Activated CD4-positive, alpha-beta T cell treated with anti-CD3 and anti-CD28 coated beads, Interleukin-2, amount 50 U/mL, for 1 hour (primary cell): ENCODE measurements at regions not wholly inside any gene's neighbourhood (a gene's known extent, or its start where the extent isn't known, plus 50 kb on each side); places are given as distances from the start of the nearest gene placed in this dataset.
A peak's percentile ranks its signal among the peaks of the same experiment; 100 is the strongest.
"Not testable (repeated sequence)": the region's sequence is repeated elsewhere in the genome, so short reads cannot be mapped to it uniquely, and the experiment has no call there.

Experiments
- DNase-seq: peaks from one replicate; pipeline ENCODE4 v3.0.0-alpha.2; 2020

DNA sequence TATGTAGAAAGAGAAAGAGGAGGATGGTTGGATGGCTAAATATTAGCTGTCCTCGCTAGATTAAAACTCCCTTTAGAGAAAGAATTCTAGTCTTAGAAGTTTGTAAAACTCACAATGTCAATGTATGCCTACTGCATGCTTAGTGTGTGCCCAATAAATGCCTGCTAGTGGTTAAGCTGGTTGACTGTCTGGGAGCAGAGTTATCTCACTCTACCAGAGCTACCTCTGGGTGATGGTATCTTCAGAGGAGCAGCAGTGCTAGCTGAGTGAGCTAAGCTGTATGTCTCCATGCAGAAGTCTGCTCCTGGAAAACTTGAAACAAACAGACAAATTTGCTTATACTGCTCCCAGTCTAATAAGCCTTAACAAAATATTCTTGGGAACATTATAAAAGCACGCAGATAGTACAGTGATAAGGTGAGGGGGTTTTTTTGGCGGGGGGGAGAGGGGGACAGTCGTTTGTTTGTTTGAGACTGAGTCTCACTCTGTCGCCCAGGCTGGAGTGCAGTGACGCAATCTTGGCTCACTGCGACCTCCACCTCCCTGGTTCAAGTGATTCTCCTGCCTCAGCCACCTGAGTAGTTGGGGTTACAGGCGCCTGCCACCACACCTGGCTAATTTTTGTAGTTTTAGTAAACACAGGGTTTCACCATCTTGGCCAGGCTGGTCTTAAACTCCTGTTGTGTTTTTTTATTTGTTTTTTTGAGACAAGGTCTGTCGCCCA lies 202.8 kb upstream of the TSC22D1 start:
- DNase-seq = no peak

- DNase-seq = not testable (repeated sequence)
These were observed 199.2 kb upstream of the TSC22D1 start for GRCh38 chr13:44775290-44775689.

DNA sequence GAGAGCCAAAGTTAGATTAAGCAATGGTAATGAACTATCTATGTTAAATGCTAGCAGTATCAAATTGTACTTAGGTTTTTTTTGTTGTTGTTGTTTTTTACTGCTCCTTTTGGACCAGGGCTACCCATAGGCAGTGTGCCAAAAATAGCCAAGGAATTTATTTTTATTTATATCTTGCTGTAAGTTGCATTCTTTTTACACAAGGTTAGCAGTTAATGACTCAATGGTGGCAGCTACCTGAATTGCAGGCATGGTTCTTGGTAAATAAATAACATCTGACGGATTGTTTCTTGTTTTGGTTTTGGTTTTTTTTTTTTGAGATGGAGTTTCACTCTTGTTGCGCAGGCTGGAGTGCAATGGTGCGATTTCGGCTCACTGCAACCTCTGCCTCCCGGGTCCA lies 194.8 kb upstream of the TSC22D1 start:
- no peak for DNase-seq

DNA sequence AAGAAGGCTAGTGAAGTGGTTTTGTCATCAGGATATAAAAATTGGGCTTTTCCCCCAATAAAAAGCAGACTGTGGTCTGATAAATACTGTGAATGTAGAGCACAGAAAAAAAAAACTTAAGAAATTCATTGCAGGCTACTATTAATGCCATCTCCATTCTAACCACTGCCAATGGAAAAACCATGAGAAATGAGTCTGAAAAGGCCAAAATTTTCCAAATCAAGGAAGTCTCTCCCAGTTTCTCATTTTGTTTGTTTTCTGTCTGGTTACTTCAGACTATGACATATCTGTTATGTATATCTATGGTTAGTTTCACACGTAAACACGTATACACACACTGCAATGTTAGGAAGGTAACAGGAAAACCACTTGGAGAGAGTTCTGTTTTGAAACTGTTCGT lies 193.6 kb upstream of the TSC22D1 start:
- DNase-seq = no peak

- no peak for DNase-seq
These were observed 192.8 kb upstream of the TSC22D1 start for GRCh38 chr13:44768775-44769581.

DNA sequence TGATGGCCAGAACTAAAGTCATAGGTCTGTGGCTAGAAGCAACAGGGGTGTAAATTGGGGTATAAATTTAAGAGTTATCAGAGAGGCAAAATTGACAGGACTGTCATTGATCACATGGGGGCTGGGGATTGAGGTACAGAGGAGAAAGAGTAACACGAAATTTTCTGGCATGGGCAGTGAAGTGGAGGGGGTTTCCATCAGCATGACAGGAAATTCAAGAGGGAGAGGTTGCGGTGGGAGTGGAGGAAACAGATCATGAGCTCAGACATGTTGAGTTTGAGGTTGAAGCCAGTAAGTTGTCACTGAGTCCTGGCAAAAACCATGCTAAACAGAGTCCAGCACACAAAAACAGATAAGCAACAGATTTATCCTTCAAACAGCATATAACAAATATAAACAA lies 192.1 kb upstream of the TSC22D1 start:
- peak; percentile 4 for DNase-seq

DNA sequence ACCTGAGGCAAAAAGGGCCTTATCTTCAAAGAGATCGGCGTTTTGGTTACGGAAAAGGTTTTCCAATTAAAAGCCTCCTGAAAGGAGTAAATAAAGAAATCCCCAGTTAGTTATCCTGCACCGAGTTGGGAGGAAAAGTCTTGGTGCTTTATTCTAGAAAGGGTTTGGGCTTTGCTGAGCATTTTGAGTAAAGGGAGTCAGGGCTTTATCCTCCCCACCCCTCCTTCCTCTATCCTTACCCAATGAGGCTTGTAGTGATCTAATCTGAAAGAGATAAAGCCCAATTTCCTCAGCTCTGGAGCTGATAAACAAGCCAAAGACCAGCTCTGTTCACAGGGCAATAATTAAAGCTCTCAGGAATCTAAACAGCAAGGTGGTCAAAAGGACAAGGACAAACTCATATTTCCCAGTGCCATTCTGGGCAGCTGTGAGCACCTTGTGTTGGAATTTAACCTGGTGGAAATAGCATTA lies 188.9 kb upstream of the TSC22D1 start:
- no peak for DNase-seq

- DNase-seq = no peak
These were observed 188.2 kb upstream of the TSC22D1 start for GRCh38 chr13:44764302-44764692.

DNA sequence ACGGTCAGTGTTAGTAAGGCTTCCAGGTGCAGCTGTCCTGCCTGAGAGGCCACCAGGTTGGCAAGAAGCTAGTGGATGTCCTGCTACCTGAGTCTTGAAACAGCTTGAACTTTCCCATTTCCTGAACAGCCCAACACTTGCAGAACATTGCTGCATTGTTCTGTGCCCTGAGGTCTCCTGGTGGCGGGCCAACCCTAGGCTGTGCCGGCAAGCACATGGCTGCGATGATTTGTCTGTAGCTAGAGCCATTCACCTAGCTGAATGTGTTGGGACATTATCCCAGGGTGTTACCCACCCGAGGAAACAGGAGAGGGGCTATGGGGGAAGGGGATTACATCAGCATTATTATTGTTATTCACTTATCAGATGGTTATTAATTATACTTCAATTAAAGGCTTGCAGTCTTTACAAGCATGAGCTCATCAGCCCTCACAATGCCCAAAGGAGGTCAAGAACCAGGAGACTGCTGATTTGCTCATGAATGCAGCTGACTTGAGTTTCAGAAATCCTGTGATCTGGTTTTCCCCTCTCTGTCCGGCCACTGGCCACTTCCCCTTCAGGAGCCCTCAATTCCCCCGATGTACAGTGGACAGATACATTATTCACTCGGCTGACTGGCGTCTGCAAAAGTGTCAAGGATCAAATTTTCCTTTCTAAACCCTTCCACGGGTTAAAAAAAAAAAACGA lies 187.6 kb upstream of the TSC22D1 start:
- DNase-seq = no peak

- no peak for DNase-seq
These were observed 186.8 kb upstream of the TSC22D1 start for GRCh38 chr13:44762911-44763310.

- no peak for DNase-seq
These were observed 184.3 kb upstream of the TSC22D1 start for GRCh38 chr13:44760434-44760833.

DNA sequence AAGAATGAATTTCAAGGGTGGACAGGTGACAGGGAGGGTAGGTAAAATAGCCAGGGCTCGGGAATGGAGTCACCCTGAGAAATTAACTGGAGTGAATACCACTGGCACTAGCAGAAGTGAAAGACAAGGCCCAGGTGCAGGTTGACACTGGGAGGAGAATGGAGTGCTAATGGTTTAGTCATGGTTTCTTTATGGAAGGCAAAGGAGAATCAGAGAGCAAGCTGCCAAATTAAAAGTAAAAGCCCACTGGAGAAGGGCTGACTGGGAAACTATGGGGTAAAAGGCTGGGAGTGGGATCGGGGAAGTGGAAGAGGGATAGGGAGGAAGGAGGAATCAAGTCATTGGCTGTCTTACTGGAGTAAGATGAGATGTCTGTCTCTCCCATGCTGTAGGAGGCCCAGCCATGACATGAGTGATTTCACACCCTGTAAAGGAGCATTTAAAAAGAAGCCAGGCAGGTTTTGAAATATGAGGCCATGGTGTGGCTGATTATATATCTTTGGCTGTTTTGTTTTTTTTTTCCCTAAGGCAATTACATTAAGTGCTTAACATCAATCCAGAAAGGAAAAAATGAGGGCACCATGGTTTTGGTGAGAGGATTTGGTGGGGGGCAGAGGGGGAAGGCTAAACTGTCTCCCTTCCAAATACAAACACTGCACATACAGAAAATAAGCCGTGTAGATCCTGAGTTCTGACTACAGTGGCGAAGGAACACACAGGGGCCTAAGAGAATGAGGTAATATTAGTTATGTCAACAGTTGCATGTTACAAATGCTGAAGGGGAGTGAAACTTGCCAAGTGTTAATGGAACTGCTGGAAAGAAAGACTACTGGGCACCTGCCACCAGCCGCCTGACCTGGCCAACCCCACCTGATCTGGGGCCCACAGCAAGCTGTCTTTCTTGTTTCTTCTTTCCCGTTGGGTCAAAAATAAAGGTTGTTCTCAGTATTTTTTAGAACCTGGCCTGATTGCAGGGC lies 183.5 kb upstream of the TSC22D1 start:
- no peak for DNase-seq

DNA sequence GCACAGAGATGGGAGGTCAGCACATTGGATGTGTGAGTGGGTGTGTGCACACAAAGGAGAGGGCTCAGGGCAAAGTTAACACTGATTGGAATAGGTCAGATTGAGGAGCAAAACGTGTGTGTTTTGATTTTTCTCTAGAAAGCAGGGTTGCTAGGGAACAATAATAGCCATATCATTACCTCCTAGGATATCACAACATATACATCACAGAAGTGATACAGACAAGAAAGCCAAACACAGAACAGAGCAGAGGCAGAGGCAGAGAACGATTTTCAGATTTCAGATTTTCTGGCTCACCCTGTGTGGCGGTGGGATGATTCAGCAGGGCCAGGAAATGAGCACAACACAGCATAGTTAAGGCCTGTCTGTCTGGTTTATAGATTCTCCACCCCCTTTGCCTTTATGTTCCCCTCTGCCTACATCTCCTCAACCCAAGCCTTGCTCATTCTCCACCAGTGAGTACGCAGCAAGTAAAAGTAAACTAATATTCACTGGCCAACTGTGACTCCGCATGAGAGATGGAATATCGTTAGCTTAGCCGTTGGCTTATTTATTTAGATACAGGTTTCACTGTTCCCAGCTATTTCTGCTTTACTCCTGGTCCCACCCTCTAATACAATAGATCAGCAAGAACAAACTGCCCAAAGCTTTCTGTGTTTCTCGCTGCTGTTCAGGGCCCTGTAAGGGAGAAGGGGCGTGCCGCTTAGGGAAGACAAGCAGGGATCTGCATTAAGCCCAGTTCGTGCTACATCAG lies 182.7 kb upstream of the TSC22D1 start:
- DNase-seq = no peak

DNA sequence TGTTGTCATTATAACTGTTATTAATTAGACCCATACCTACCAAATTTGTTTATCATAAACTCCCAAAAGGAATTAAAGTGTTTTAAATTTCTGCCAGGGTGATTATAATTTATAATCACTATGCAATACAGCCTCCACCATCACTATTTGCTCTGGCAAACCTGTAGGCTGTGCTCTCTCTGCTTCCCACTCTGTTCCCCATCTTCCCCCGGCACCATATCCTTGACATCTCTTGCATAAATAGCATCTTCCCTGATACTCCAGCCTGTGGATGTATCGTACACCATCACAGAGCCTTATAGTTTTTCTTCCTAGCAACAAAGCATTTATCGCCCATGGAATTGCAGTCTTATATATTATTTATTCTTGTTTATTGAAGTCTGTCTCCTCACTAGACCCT lies 181.5 kb upstream of the TSC22D1 start:
- DNase-seq = no peak

DNA sequence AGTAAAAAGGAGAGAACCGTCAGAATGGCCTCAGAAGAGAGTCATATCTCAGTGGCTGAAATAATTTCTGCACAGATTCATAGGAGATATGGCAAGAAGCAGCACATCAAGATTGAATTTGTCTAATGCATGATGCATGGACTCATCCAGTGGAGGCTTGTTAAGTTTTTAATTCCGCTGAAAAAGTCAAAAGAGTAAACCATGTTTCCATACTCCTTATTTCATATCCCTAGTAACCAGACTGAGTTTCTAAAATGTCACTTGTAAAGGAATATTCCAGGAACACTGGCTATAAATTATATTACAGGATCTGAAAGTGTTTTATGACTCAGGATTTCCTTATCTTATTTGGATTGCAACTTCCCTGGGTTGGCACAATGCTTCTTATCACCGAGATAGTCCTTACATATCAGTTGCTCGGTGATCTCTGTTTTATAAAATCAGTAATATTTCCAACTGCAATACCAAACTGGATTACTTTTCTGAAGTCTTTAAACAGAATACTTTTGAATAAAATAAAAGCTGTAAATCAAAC lies 180.2 kb upstream of the TSC22D1 start:
- no peak for DNase-seq

- no peak for DNase-seq
These were observed 179.7 kb upstream of the TSC22D1 start for GRCh38 chr13:44755872-44756271.

- DNase-seq = no peak
These were observed 176.0 kb upstream of the TSC22D1 start for GRCh38 chr13:44752164-44752563.

- no peak for DNase-seq
These were observed 174.5 kb upstream of the TSC22D1 start for GRCh38 chr13:44750630-44751029.

- DNase-seq = no peak
These were observed 173.8 kb upstream of the TSC22D1 start for GRCh38 chr13:44749906-44750305.

GRCh38 chr13:44748439-44748838 lies 172.3 kb upstream of the TSC22D1 start:
- no peak for DNase-seq

- no peak for DNase-seq
These were observed 171.0 kb upstream of the TSC22D1 start for GRCh38 chr13:44747179-44747578.
